DND-41 (cell line): ENCODE measurements at regions not wholly inside any gene's neighbourhood (a gene's known extent, or its start where the extent isn't known, plus 50 kb on each side); places are given as distances from the start of the nearest gene placed in this dataset.
"Not testable (repeated sequence)": the region's sequence is repeated elsewhere in the genome, so short reads cannot be mapped to it uniquely, and the experiment has no call there.

ENCODE experiments used
- CTCF ChIP-seq: IDR thresholded peaks from 2 replicates; pipeline ENCODE4 v1.5.1; 2012; ENCODE audit warnings: borderline replicate concordance, low read length, moderate library complexity, mild to moderate bottlenecking; ENCODE audit not compliant: poor library complexity, severe bottlenecking; ENCODE audit errors: extremely low read depth
- EZH2 ChIP-seq: IDR thresholded peaks from 3 replicates; pipeline ENCODE4 v1.6.1; 2012; ENCODE audit warnings: borderline replicate concordance, low read depth, mild to moderate bottlenecking, moderate library complexity, low read length, inconsistent platforms; ENCODE audit not compliant: severe bottlenecking

GRCh38 chr20:30821615-30822014, 435.8 kb upstream of the DEFB115 start:
- TF ChIP-seq EZH2, CTCF: not testable (repeated sequence)
